Mesothelial cell of epicardium (in vitro differentiated cells): ENCODE measurements at regions not wholly inside any gene's neighbourhood (a gene's known extent, or its start where the extent isn't known, plus 50 kb on each side); places are given as distances from the start of the nearest gene placed in this dataset.
"Not testable (repeated sequence)": the region's sequence is repeated elsewhere in the genome, so short reads cannot be mapped to it uniquely, and the experiment has no call there.

Source experiments
- DNase-seq, 2 experiments: peaks; one replicate each; pipeline ENCODE4 v3.0.0; 2021; ENCODE audit warnings: low spot score in 2 of 2; ENCODE audit not compliant: unreplicated experiment in 2 of 2
- H3K27ac Mint-ChIP-seq: 2 replicates; pipeline ENCODE4 v1.8.0; 2021; ENCODE audit warnings: mixed read lengths
- H3K27me3 Mint-ChIP-seq: 2 replicates; pipeline ENCODE4 v1.8.0; 2021; ENCODE audit warnings: low read depth, mixed read lengths
- H3K36me3 Mint-ChIP-seq: 2 replicates; pipeline ENCODE4 v1.8.0; 2021; ENCODE audit warnings: mixed read lengths
- H3K4me1 Mint-ChIP-seq: 2 replicates; pipeline ENCODE4 v1.8.0; 2021; ENCODE audit warnings: mixed read lengths
- H3K4me3 Mint-ChIP-seq: 2 replicates; pipeline ENCODE4 v1.8.0; 2021; ENCODE audit warnings: mild to moderate bottlenecking, moderate library complexity, mixed read lengths
- H3K9me3 Mint-ChIP-seq: 2 replicates; pipeline ENCODE4 v1.8.0; 2021; ENCODE audit warnings: mixed read lengths
- CTCF ChIP-seq: fragments of 200-600 bp; sonication (generic); IDR thresholded peaks from one replicate; pipeline ENCODE4 v1.5.0; 2021; ENCODE audit warnings: antibody characterized with exemption; ENCODE audit not compliant: unreplicated experiment

GRCh38 chr22:49659924-49660315 is 167.8 kb downstream of the BRD1 start:
- no peak for TF ChIP-seq CTCF
- peak in 1 of 2 experiments; percentile 28 for DNase-seq
- Mint-ChIP-seq H3K36me3 (no peaks in the 10 kb centered on the region), H3K4me3 (no peak overlapping the region), H3K9me3 (no peaks in the 10 kb centered on the region), H3K4me1 (peaks cover 4% of the 10 kb centered on the region), H3K27ac (no peak overlapping the region), H3K27me3 (peaks cover 44% of the 10 kb centered on the region)

GRCh38 chr22:49659281-49659923 is 168.3 kb downstream of the BRD1 start:
- no peak overlapping the region for H3K27ac Mint-ChIP-seq
- H3K27me3 Mint-ChIP-seq: peaks cover 45% of the 10 kb centered on the region
- no peak for TF ChIP-seq CTCF
- H3K4me1 Mint-ChIP-seq: peaks cover 4% of the 10 kb centered on the region
- H3K36me3 Mint-ChIP-seq: no peaks in the 10 kb centered on the region
- H3K4me3 Mint-ChIP-seq: no peak overlapping the region
- no peak for DNase-seq
- H3K9me3 Mint-ChIP-seq: no peaks in the 10 kb centered on the region

- no peak for DNase-seq
- Mint-ChIP-seq H3K4me3 (no peak overlapping the region), H3K27me3 (peaks cover 47% of the 10 kb centered on the region), H3K36me3 (no peaks in the 10 kb centered on the region), H3K9me3 (no peaks in the 10 kb centered on the region), H3K27ac (no peak overlapping the region), H3K4me1 (peaks cover 4% of the 10 kb centered on the region)
- TF ChIP-seq CTCF: no peak
Measured at GRCh38 chr22:49658902-49659280, 168.8 kb downstream of the BRD1 start.

- H3K27ac Mint-ChIP-seq: no peak overlapping the region
- H3K4me1 Mint-ChIP-seq: peaks cover 4% of the 10 kb centered on the region
- no peak overlapping the region for H3K4me3 Mint-ChIP-seq
- H3K27me3 Mint-ChIP-seq: peaks cover 46% of the 10 kb centered on the region
- no peak for DNase-seq
- TF ChIP-seq CTCF: no peak
- H3K9me3 Mint-ChIP-seq: no peaks in the 10 kb centered on the region
- H3K36me3 Mint-ChIP-seq: no peaks in the 10 kb centered on the region
Measured at GRCh38 chr22:49657974-49658590, 169.6 kb downstream of the BRD1 start.

- Mint-ChIP-seq H3K27me3 (peaks cover 40% of the 10 kb centered on the region), H3K4me3 (no peak overlapping the region), H3K9me3 (no peaks in the 10 kb centered on the region), H3K36me3 (no peaks in the 10 kb centered on the region), H3K27ac (no peak overlapping the region), H3K4me1 (peaks cover 4% of the 10 kb centered on the region)
- no peak for DNase-seq
- TF ChIP-seq CTCF: no peak
Measured at GRCh38 chr22:49657275-49657973, 170.2 kb downstream of the BRD1 start.

GRCh38 chr22:49656883-49657274 is 170.8 kb downstream of the BRD1 start:
- peaks cover 38% of the 10 kb centered on the region for H3K27me3 Mint-ChIP-seq
- not testable (repeated sequence) for DNase-seq, H3K9me3 Mint-ChIP-seq, H3K4me1 Mint-ChIP-seq, H3K36me3 Mint-ChIP-seq, H3K27ac Mint-ChIP-seq, H3K4me3 Mint-ChIP-seq
